Adrenal gland (tissue), 9 donors: ENCODE measurements at regions not wholly inside any gene's neighbourhood (a gene's known extent, or its start where the extent isn't known, plus 50 kb on each side); places are given as distances from the start of the nearest gene placed in this dataset.

ENCODE experiments used
- DNase-seq, 7 donors: peaks; one replicate each; pipeline ENCODE4 v3.0.0-alpha.2; 2019 to 2020
- H3K27ac ChIP-seq, 5 donors: fragments of 200-600 bp; sonication (generic) in 4 of 5; 1 replicate in 3 of 5; 2 replicates in 2 of 5; pipeline versions ENCODE4 v1.5.1 to v1.8.0; 2016 to 2020; ENCODE audit warnings: mild to moderate bottlenecking in 1 of 5
- H3K27me3 ChIP-seq: fragments of 200-600 bp; 2 replicates; pipeline ENCODE4 v1.8.0; 2021
- H3K36me3 ChIP-seq, 2 donors: fragments of 200-600 bp; replicated peaks in 1 of 2; 1 replicate in 1 of 2; 2 replicates in 1 of 2; pipeline versions ENCODE4 v1.5.1 to v1.8.0; 2018 to 2022
- H3K4me1 ChIP-seq, 2 donors: fragments of 200-600 bp; replicated peaks in 1 of 2; 1 replicate in 1 of 2; 2 replicates in 1 of 2; pipeline versions ENCODE4 v1.5.1 to v1.8.0; 2018 to 2021
- H3K4me3 ChIP-seq, 4 donors: fragments of 200-600 bp; sonication (generic) in 3 of 4; one replicate each; pipeline ENCODE4 v1.5.1; 2016 to 2018
- H3K9me3 ChIP-seq, 3 donors: fragments of 200-600 bp; sonication (generic) in 1 of 3; replicated peaks in 1 of 3; 1 replicate in 2 of 3; 2 replicates in 1 of 3; pipeline versions ENCODE4 v1.5.1 to v1.8.0; 2016 to 2021
- POLR2A ChIP-seq, 2 donors: fragments of 450-650 bp; IDR thresholded peaks; one replicate each; pipeline ENCODE4 v1.6.1; 2017; ENCODE audit warnings: antibody characterized with exemption in 2 of 2, mild to moderate bottlenecking in 2 of 2, moderate library complexity in 1 of 2
- WGBS, 4 donors: extraction: QIAGEN DNeasy Blood & Tissue Kit in 2 of 4; methylation state at CpG; one replicate each; pipeline versions ENCODE4 v1.1.5 to v1.1.7; 2013 to 2017; 5-methylcytosine and 5-hydroxymethylcytosine counted together
- intact Hi-C, 2 donors: fragments of 100-400 bp; cut with DNase I; formaldehyde crosslinking; loops; one replicate each; pipeline versions ENCODE4 v1.14.1 to v1.15.0; 2022 to 2023
- TF ChIP-seq, protein P1 (sequence below), 6 experiments: fragments of 450-650 bp in 4 of 6; fragments of 200-600 bp in 2 of 6; sonication (generic) in 1 of 6; IDR thresholded peaks; 1 replicate in 5 of 6; 2 replicates in 1 of 6; pipeline versions ENCODE4 v1.5.1 to v1.8.0; 2016 to 2021; ENCODE audit warnings: antibody characterized with exemption in 6 of 6, mild to moderate bottlenecking in 2 of 6, moderate library complexity in 1 of 6
- donor health status: healthy with polysubstance abuse.
- donor health status: Bipolar disorder and iron deficiency.
- donor health status: DM: yes; HTN: yes; CAD: no.
- donor health status: DM: no; HTN: no; CAD: no.
- donor health status: DM: no; HTN: no; CAD: no.

DNA sequence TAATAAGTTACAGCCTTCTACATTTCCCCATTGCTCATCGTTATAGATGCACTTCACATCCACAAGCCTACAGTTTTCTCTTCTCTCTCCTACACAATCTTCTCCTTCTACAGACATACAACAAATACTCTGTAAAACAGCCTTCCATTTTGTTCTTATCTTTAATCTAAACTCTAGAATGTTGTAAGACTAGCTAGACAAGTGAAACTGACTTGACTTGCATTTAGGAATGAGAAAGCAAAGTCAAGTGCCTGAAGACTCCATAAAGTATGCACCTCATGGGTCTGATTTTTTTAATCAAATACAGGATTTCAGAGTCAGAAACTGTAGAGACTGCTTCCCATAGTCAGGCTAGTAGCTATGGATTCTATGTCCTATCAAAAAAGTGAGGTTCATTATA lies 190.3 kb downstream of the KLHL28 start:
- no peak for DNase-seq
- H3K4me3 ChIP-seq, result no peak overlapping the region
- H3K9me3 ChIP-seq, result no peaks in the 10 kb centered on the region
- H3K27me3 ChIP-seq, result no peaks in the 10 kb centered on the region
- no peak overlapping the region for H3K27ac ChIP-seq
- WGBS, 4 donors, result 83 to 96% (median 87%) methylated on average over 1 of the region's 1 CpG
- H3K36me3 ChIP-seq, result no peaks in the 10 kb centered on the region
- intact Hi-C loops, result no loop called here
- no peak for TF ChIP-seq POLR2A (IDR thresholded peaks at IDR 0.05)
- TF ChIP-seq, protein P1, sequence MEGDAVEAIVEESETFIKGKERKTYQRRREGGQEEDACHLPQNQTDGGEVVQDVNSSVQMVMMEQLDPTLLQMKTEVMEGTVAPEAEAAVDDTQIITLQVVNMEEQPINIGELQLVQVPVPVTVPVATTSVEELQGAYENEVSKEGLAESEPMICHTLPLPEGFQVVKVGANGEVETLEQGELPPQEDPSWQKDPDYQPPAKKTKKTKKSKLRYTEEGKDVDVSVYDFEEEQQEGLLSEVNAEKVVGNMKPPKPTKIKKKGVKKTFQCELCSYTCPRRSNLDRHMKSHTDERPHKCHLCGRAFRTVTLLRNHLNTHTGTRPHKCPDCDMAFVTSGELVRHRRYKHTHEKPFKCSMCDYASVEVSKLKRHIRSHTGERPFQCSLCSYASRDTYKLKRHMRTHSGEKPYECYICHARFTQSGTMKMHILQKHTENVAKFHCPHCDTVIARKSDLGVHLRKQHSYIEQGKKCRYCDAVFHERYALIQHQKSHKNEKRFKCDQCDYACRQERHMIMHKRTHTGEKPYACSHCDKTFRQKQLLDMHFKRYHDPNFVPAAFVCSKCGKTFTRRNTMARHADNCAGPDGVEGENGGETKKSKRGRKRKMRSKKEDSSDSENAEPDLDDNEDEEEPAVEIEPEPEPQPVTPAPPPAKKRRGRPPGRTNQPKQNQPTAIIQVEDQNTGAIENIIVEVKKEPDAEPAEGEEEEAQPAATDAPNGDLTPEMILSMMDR (IDR thresholded peaks at IDR 0.05), result no peak
- H3K4me1 ChIP-seq, result no peaks in the 10 kb centered on the region

GRCh38 chr14:44770201-44770600 lies 191.5 kb downstream of the KLHL28 start:
- H3K9me3 ChIP-seq, result no peaks in the 10 kb centered on the region
- WGBS, 4 donors, result 72 to 79% (median 75%) methylated on average over 3 of the region's 3 CpGs
- no peak overlapping the region for H3K4me3 ChIP-seq
- no peak for DNase-seq
- no peak overlapping the region for H3K27ac ChIP-seq
- no peaks in the 10 kb centered on the region for H3K4me1 ChIP-seq
- TF ChIP-seq POLR2A (IDR thresholded peaks at IDR 0.05), result no peak
- TF ChIP-seq, protein P1 (IDR thresholded peaks at IDR 0.05), result no peak
- intact Hi-C loops, result no loop called here
- no peaks in the 10 kb centered on the region for H3K27me3 ChIP-seq
- H3K36me3 ChIP-seq, result no peaks in the 10 kb centered on the region

- intact Hi-C loops, result no loop called here
- no peaks in the 10 kb centered on the region for H3K36me3 ChIP-seq
- no peak for DNase-seq
- no peak overlapping the region for H3K4me3 ChIP-seq
- no peaks in the 10 kb centered on the region for H3K27me3 ChIP-seq
- H3K4me1 ChIP-seq, result no peaks in the 10 kb centered on the region
- H3K9me3 ChIP-seq, result no peaks in the 10 kb centered on the region
- 55 to 85% (median 64%) methylated on average over 1 of the region's 1 CpG for WGBS, 4 donors
- TF ChIP-seq, protein P1 (IDR thresholded peaks at IDR 0.05), result no peak
- no peak for TF ChIP-seq POLR2A (IDR thresholded peaks at IDR 0.05)
- no peak overlapping the region for H3K27ac ChIP-seq
Observed at GRCh38 chr14:44768935-44769334, 192.8 kb downstream of the KLHL28 start.

DNA sequence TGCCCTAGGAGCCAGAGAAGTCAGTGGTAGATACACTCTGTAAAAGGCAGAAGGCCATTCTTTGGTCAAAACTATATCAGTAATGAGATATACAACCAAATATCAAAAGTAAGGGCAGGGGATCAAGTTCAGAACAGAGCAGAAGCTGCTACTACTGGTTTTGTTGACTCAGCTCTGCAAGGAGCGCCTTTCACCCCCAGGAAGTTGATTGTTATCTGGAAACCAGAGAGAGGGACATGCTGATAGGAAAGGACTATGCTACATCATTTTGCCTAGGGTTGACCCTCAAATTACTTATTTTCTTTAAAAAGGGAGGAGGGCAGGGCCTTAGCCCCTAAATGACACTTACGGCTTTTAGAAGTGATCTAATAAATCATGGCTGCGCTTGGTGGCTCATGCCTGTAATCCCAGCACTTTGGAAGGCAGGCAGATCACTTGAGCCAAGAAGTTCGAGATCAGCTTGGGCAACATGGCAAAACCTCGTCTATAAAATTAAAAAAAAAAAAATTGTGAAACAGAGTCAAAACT lies 194.0 kb downstream of the KLHL28 start:
- Histone ChIP-seq H3K36me3 (no peaks in the 10 kb centered on the region), H3K27me3 (no peaks in the 10 kb centered on the region), H3K4me1 (no peaks in the 10 kb centered on the region), H3K27ac (no peak overlapping the region), H3K4me3 (no peak overlapping the region), H3K9me3 (no peaks in the 10 kb centered on the region)
- TF ChIP-seq, protein P1 (IDR thresholded peaks at IDR 0.05), result no peak
- no peak for TF ChIP-seq POLR2A (IDR thresholded peaks at IDR 0.05)
- 65 to 73% (median 70%) methylated on average over 5 of the region's 5 CpGs for WGBS, 4 donors
- intact Hi-C loops, result no loop called here
- no peak for DNase-seq
